ENCODE measurements at regions not wholly inside any gene's neighbourhood (a gene's known extent, or its start where the extent isn't known, plus 50 kb on each side); places are given as distances from the start of the nearest gene placed in this dataset.

- TF ChIP-seq CTCF (IDR thresholded peaks at IDR 0.05; ENCODE audit: extremely low read depth in 1 of 2, insufficient read depth in 1 of 2, low read depth in 1 of 2, low read length in 2 of 2) (no peak), POLR2A (IDR thresholded peaks at IDR 0.05; ENCODE audit: low read depth, low read length) (no peak), JUN (IDR thresholded peaks at IDR 0.05; ENCODE audit: borderline replicate concordance, insufficient read depth, insufficient read length, low read depth) (no peak), POLR2AphosphoS5 (IDR thresholded peaks at IDR 0.05; ENCODE audit: insufficient read depth, low read depth, low read length) (no peak), EZH2 (IDR thresholded peaks at IDR 0.05; ENCODE audit: borderline replicate concordance, low read depth, low read length, severe bottlenecking) (no peak), MAX (IDR thresholded peaks at IDR 0.05; ENCODE audit: insufficient read depth, insufficient read length) (no peak), FOS (IDR thresholded peaks at IDR 0.05; ENCODE audit: borderline replicate concordance, insufficient read depth, low read length) (no peak), MYC (IDR thresholded peaks at IDR 0.05; ENCODE audit: low read depth, low read length) (no peak)
These were observed 231.3 kb upstream of the ARHGEF26 start for GRCh38 chr3:153889905-153890334.
